ENCODE measurements at regions not wholly inside any gene's neighbourhood (a gene's known extent, or its start where the extent isn't known, plus 50 kb on each side); places are given as distances from the start of the nearest gene placed in this dataset.
A peak's percentile ranks its signal among the peaks of the same experiment; 100 is the strongest.

GRCh38 chr2:199707593-199708185, 143.3 kb downstream of the FTCDNL1 start:
- DNase-seq (ENCODE audit: low spot score), result no peak

- DNase-seq (ENCODE audit: low spot score), result no peak
These were observed 145.5 kb downstream of the FTCDNL1 start for GRCh38 chr2:199705538-199705937.

DNA sequence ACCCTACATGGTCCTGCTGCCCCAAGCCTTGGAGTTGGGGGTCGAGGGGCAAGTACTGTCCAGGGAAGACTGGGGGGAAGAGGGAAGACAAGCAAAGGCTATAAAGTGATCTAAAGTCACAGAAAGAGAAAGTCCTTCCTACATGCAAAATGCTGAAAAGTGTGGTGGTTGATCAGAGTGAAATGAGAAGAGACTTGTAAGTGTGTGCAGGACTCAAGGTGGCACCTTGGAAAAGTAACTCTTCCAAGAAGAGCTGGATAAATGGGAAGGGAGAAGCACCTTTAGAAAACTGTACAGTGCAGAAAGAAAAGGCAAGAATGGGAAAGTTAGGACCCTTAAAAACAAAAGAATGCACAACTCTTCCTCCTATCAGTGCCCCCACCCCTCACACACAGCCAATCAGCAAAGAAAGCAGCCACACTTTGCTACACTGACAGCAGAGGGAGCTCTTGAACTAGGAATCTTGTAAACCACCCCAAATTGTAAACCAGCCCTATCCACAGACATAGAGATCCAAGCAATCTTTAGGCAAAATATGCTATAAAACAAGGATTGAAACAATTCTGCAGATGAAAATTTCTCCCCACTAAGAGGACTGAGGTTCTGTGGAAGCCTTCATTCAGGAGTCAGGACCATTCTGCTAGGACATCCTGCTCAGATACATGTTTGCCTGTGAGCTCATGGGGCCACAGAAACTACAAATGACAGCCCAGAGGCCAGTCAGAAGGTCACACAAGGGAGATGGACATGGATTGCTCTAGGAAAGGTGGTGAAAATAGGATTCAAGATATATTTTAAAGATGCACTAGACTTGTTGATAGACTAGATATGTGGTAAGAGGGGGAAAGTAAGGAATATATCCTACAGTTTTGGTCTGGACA, 146.4 kb downstream of the FTCDNL1 start:
- DNase-seq (ENCODE audit: low spot score), result peak; percentile 46

DNA sequence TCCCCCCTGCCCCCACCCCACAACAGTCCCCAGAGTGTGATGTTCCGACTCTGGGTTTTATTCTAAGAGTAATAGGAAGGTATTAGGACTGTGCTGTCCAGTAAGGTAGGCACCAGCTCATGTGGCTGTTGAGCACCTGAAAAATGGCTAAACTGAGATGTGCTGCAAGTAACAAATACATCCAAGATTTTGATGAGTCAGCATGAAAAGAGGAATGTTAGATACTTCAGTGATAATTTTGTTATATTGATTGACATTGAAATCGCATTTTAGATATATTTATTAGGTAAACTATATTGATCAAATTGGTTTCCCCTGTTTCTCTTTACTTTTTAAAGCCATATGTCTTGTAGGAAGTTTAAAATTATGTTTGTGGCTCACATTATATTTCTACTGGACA, 147.8 kb downstream of the FTCDNL1 start:
- DNase-seq (ENCODE audit: low spot score), result no peak

DNA sequence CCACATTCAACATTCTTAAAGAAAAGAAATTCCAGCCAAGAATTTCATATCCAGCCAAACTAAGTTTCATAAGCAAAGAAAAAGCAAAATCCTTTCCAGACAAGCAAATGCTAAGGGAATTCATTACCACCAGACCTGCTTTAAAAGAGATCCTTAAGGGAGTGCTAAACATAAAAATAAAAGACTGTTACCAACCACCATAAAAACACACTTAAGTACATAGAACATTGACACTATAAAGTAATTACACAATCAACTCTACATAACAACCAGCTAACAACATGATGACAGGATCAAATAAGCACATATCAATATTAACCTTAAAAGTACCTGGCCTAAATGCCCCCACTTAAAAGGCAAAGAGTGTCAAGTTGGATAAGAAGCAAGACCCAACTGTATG, 153.5 kb downstream of the FTCDNL1 start:
- no peak for DNase-seq (ENCODE audit: low spot score)

DNA sequence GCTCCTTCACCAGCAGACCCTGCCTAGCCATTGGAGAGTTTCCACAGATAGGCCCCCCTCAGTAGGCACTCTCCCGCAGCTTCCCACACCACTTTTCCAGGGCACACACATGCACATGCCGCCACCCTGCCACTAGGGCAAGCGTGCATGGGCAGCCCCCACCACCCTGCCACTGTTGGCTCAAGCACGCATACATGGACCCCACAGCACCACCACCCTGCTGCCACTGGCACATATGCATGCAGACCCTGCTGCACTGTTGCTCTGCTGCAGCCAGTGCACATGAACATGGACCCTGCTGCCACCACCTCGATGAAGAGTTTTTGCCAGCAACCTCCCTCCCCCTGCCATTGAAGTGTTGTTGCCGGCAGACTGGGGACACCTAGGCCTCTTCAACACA, 154.9 kb downstream of the FTCDNL1 start:
- DNase-seq (ENCODE audit: low spot score), result no peak

GRCh38 chr2:199693861-199694260, 157.1 kb downstream of the FTCDNL1 start:
- no peak for DNase-seq (ENCODE audit: low spot score)

DNA sequence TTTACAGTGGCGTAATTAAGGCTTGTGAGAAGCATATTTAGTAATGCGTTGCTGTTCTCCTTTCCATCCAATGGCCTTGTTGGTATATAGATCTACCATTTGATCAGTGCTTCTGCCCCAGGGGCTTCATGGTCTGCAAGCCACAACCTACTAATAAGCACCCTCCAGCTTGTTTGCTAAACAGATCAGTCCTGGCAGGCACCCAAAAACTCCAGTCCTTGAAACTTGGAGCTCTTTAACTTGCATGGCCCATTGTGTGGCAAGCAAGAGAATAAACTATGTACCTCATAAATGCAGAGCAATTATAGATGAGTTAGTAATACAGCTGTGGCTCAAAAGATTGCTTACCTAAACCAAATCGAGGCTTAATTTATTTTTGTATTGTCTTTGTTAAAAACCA, 158.5 kb downstream of the FTCDNL1 start:
- no peak for DNase-seq (ENCODE audit: low spot score)

DNA sequence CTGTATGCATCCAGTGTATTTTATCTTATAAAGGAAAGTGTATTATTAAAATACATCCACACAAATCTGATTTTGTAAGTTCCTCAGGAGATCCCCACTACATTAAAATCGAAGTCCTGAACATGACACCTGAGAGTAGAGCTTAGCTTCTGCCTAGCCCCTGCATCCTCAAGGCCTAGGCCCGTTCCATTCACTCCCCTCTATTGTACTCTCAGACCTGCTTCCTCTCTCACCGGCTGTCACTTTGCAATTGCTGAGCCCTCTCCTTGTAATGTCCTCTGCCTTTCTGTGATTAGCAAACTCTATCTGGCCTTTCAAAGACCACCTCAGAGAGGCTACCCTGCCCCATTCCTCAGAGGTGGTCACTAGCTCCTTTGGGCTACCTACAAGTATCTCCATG, 160.8 kb downstream of the FTCDNL1 start:
- no peak for DNase-seq (ENCODE audit: low spot score)

DNA sequence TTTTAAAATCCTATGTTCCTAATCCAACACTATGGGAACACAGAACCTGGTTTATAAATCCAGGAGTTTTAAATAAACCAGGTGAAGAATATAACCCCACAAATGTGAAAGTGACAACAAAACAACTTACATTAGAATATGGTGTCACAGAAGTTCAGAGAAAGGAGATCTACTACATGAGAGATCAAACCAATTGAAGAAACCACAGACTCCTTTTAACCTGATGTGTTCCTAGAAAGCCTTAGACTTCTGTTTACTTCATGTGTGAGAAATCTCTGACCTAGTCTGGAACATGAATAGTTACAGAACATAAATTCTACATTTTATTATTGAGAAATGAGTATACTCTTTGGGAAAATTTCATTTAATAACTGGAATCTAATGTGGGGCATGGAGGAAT, 165.3 kb downstream of the FTCDNL1 start:
- DNase-seq (ENCODE audit: low spot score), result no peak

DNA sequence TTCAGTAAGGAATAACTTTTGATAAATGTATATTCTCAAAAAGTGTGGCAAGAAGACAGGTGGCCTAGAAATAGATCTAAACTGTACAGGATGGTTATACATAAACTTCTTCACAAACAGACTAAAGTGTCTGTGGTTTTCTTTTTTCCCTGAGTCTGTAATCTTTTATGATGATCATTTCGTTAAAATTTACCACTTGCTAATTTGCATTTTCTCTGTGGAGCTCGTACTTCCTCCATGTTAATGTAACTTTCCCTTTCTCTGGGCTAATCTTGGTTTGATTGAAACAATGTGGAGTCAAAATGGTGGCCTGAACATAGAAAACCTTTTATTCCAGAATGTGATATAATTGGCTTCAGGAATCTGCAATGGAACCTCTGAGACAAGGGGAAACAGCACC, 166.2 kb downstream of the FTCDNL1 start:
- no peak for DNase-seq (ENCODE audit: low spot score)

- DNase-seq (ENCODE audit: low spot score), result no peak
These were observed 166.8 kb downstream of the FTCDNL1 start for GRCh38 chr2:199684168-199684567.

DNA sequence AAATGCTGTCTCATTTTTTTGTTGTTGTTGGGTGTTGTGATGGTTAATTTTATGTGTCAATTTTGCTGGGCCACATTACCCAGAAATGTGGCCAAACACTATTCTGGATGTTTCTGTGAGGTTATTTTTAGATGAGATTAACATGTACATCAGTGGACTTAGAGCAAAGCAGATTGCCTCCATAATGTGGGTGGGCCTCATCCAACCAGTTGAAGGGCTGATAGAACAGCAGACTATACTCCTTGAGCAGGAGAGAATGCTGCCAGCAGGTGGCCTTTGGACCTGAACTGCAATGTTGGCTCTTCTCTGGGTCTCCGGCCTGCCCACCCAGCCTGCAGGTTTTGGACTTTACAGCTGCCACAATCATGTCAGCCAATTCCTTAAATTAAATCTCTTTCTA, 169.0 kb downstream of the FTCDNL1 start:
- DNase-seq (ENCODE audit: low spot score), result no peak

DNA sequence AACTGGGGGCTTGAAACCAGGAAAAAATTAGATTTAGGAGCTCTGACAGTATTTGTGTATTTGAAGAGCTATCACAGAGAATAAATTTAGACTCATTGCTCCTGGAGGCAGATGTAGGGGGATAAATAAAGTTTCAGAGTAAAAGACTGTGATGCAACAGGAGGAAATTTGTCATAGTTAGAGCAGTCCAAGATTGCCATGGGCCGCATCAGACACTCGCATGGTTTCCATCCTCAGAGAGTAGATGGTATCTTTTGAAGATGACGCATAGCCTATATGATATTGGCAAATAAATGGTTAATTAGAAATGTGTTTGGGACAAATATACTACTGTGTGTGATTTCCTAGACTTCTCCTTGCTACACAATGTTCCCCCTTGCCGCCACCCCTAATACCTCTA, 170.5 kb downstream of the FTCDNL1 start:
- no peak for DNase-seq (ENCODE audit: low spot score)

DNA sequence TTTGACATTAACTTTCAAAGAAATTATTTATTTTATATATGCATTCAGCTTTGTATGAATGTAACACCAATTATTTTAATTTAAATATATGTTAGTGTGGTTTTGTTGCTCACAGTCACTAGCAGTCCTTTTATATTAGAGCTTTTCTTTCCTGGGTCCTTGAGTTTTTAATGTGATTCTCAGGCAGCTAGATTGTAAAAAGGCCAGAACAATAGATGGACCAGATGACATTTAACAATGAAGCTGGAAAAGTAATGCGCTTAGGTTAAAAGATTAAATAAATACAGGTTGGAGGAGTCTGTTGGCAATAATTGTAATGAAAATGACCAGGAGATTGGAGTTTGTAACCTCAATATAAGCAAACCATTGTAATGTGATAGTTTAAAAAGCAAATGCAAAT, 171.1 kb downstream of the FTCDNL1 start:
- DNase-seq (ENCODE audit: low spot score), result no peak

DNA sequence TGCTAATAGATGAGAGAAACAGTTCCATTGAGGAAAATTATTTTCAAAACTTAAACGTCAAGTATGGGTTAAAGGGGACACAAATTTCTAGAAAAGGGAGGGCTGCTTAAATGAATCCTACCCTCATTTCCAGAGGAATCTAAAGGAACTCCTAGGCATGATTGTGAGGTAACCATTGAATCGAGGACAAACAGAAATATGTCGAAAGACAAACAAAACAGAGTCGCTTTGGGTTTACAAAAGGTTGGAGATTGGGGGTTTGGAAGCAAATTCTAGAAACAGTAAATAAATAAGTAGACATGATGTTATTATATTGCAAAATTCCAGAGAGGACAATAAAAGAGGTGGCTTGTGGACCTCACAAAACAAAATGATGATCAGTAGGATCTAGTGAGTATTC, 173.1 kb downstream of the FTCDNL1 start:
- DNase-seq (ENCODE audit: low spot score), result no peak

DNA sequence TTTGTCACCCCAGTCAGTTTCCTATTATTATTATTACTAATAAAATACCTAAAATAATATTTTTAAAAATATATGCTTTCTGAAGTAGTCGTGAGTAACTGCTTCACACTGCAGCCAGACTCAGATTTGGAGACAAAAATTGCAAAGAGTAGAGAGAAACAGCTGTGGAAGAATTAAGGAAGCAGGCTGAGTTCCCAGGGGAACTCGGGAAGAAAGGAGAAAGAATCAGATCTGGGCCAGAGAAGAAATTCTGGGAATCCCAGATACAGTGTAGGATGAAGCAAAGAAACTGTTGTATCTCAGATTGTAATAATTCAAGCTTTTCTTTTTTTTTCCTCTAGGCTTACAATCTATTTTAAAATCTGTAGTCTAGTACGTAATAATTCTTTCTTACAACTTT, 182.3 kb downstream of the FTCDNL1 start:
- no peak for DNase-seq (ENCODE audit: low spot score)

DNA sequence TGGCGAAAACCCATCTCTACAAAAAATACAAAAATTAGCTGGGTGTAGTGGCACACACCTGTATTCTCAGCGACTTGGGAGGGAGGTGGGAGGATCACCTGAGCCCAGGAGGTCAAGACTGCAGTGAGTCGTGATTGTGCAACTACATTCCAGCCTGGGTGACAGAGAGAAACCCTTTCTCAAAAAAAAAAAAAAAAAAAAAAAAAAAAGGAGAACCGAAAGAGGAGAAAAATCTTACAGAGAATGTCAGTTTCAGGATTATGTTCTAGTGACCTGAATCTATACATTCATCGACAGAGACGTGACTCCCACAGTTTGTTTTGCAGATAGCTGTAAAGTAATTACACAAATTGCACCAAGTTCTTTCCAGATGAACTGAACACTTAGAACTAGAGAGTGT, 187.8 kb downstream of the FTCDNL1 start:
- DNase-seq (ENCODE audit: low spot score), result no peak

DNA sequence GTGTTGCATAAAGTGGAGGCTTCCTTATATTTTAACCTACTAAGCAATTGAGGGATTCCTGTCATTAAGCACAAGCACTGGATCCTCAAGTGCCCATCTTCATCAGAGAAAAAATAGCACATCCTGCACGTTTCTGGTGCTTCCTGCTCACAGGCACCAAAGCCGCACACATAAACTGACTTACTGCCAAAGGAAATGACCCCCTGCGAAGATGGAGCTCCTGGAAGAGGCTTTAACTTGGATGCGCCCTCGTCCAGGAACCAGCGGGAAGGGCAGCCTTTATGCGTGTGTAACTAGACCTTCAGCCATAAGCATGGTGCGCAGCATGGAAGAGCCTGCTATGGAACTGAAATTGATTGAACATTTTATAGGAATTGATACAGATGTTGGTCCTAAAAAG, 188.7 kb downstream of the FTCDNL1 start:
- peak; percentile 13 for DNase-seq (ENCODE audit: low spot score)

- DNase-seq (ENCODE audit: low spot score), result no peak
These were observed 190.8 kb downstream of the FTCDNL1 start for GRCh38 chr2:199660167-199660566.

GRCh38 chr2:199659207-199659606, 191.8 kb downstream of the FTCDNL1 start:
- DNase-seq (ENCODE audit: low spot score), result peak; percentile 5

DNA sequence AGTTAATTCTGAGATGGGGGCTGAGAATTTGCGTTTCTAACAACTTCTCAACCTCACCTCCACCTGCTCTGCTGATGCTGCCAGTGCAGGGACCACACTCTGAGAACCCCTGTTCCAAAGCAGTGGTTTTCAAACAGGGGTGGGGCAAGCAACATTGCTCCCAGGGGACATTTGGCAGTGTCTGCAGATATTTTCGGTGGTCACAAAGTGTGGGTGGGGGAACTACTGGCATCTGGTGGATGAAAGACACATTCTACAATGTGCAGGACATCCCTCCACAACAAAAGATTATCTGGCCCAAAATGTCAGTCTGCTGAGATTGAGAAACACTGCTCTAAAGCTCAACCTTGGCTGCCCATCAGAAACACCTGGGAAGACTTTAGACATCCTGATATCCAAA, 188.7 kb upstream of the SATB2 start:
- no peak for DNase-seq (ENCODE audit: low spot score)

DNA sequence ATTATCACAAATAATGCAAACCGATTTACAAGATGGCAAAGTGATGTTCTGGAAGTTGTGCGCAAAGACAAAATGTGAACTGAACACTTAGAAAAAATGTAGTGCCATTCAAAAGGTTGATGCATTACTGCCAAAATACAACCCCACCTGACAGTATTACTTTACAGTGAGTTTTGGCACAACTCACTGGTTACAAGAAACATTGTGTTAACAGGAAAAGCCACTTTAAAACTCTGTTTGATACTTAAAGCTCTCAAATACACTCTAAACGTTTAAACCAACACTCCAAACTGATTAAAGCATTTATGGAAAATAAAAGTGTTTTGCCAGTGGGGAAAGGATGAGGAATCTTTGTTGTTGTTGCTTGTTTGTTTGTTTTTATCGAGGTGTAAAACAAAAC, 173.4 kb upstream of the SATB2 start:
- no peak for DNase-seq (ENCODE audit: low spot score)

GRCh38 chr2:199629301-199629700, 171.6 kb upstream of the SATB2 start:
- DNase-seq (ENCODE audit: low spot score), result no peak

Measured in A172 (cell line).